HepG2 (cell line): ENCODE measurements at regions not wholly inside any gene's neighbourhood (a gene's known extent, or its start where the extent isn't known, plus 50 kb on each side); places are given as distances from the start of the nearest gene placed in this dataset.

Source experiments
- ATAC-seq: fragments of 200-7000 bp; cut with Tn5 transposase; 3 replicates; pipeline ENCODE4 v1.9.1; 2020; ENCODE audit warnings: mild to moderate bottlenecking, moderate library complexity
- BruUV-seq: library from RNA; stranded (reverse); fragments of 400-500 nt; replicated peaks from 2 replicates; lab custom pipeline; 2021; lab: Mats Ljungman, UMichigan
- CTCF ChIA-PET: fragments of 300-600 bp; formaldehyde crosslinking; extraction: SDS; loops from one replicate; lab custom pipeline; 2021; ENCODE audit warnings: low total read pairs, inconsistent platforms, low intra/inter-chr PET ratio; lab: Yijun Ruan, JAX
- POLR2A ChIA-PET: fragments of 350-600 bp; sonication (Branson Sonifier 250); formaldehyde crosslinking; loops from one replicate; lab custom pipeline; 2020; ENCODE audit warnings: antibody characterized with exemption, inconsistent platforms; lab: Yijun Ruan, JAX
- DNase-seq: peaks from one replicate; pipeline ENCODE4 v3.0.0-alpha.2; 2015; ENCODE audit warnings: low spot score
- FAIRE-seq: peaks from 3 replicates; lab custom pipeline; 2011; peaks lifted over from hg19 to GRCh38; lab: Jason Lieb, UNC
- H2AFZ ChIP-seq: one replicate; pipeline ENCODE4 v1.6.1; 2011; ENCODE audit warnings: low read length, inconsistent platforms
- H3K27ac ChIP-seq: fragments of 300-600 bp; 3 replicates; pipeline ENCODE4 v1.8.0; 2011; ENCODE audit warnings: mixed run types, mild to moderate bottlenecking, mixed read lengths, low read length, inconsistent platforms; ENCODE audit not compliant: insufficient read depth; ENCODE audit errors: extremely low read length
- H3K27me3 ChIP-seq, 2 experiments: fragments of 200-600 bp in 1 of 2; 2 replicates in 1 of 2; 3 replicates in 1 of 2; pipeline versions ENCODE4 v1.6.0 to v1.8.0; 2011; ENCODE audit warnings: low read length in 2 of 2, mild to moderate bottlenecking in 2 of 2, moderate library complexity in 2 of 2, inconsistent platforms in 1 of 2; ENCODE audit not compliant: insufficient read depth in 2 of 2, control insufficient read depth in 1 of 2
- H3K36me3 ChIP-seq, 2 experiments: fragments of 200-600 bp in 1 of 2; replicated peaks in 1 of 2; 2 replicates in 1 of 2; 3 replicates in 1 of 2; pipeline versions ENCODE4 v1.5.1 to v1.8.0; 2011; ENCODE audit warnings: low read length in 2 of 2, inconsistent platforms in 1 of 2; ENCODE audit not compliant: insufficient read depth in 2 of 2, control insufficient read depth in 1 of 2
- H3K4me1 ChIP-seq: 2 replicates; pipeline ENCODE4 v1.5.1; 2012; ENCODE audit warnings: low read length, inconsistent platforms; ENCODE audit not compliant: insufficient read depth
- H3K4me2 ChIP-seq: 2 replicates; pipeline ENCODE4 v1.6.0; 2011; ENCODE audit warnings: low read depth, low read length, inconsistent platforms
- H3K4me3 ChIP-seq, 3 experiments: fragments of 200-600 bp in 1 of 3; sonication (generic), shearing (Covaris generic) in 1 of 3; replicated peaks in 1 of 3; 2 replicates each; pipeline ENCODE4 v1.5.1; 2011 to 2016; ENCODE audit warnings: low read length in 3 of 3, inconsistent platforms in 2 of 3, low read depth in 2 of 3, mild to moderate bottlenecking in 2 of 3, control low read depth in 1 of 3, mixed read lengths in 1 of 3; ENCODE audit not compliant: insufficient read depth in 1 of 3
- H3K79me2 ChIP-seq: one replicate; pipeline ENCODE4 v1.6.1; 2011; ENCODE audit warnings: low read length, inconsistent platforms; ENCODE audit not compliant: insufficient read depth
- H3K9ac ChIP-seq: 2 replicates; pipeline ENCODE4 v1.6.0; 2011; ENCODE audit warnings: mild to moderate bottlenecking, low read depth, low read length, inconsistent platforms; ENCODE audit not compliant: insufficient read depth
- H3K9me3 ChIP-seq: 2 replicates; pipeline ENCODE4 v1.5.1; 2012; ENCODE audit warnings: mild to moderate bottlenecking, low read length
- H4K20me1 ChIP-seq: 2 replicates; pipeline ENCODE4 v1.6.0; 2011; ENCODE audit warnings: inconsistent platforms, mild to moderate bottlenecking, low read length, moderate library complexity; ENCODE audit not compliant: insufficient read depth
- ATF5 ChIP-seq: sonication (generic); formaldehyde crosslinking; IDR thresholded peaks from 2 replicates; pipeline ENCODE4 v1.4.0; 2020; ENCODE audit warnings: mild to moderate bottlenecking, low read depth, missing genetic modification reagents
- HNRNPK ChIP-seq: fragments of 200-400 bp; formaldehyde crosslinking; IDR thresholded peaks from 2 replicates; pipeline ENCODE4 v1.6.1; 2018; ENCODE audit warnings: low read length, low read depth, moderate library complexity, mild to moderate bottlenecking; ENCODE audit not compliant: poor library complexity, severe bottlenecking
- IRF2 ChIP-seq: IDR thresholded peaks from 2 replicates; pipeline ENCODE4 v1.6.1; 2018; ENCODE audit warnings: missing genetic modification reagents, missing compliant biosample characterization
- MAZ ChIP-seq, 2 experiments: sonication (generic) in 1 of 2; formaldehyde crosslinking in 1 of 2; IDR thresholded peaks; 2 replicates each; pipeline versions ENCODE4 v1.5.0 to v1.6.1; 2012 to 2020; ENCODE audit warnings: low read depth in 2 of 2, mild to moderate bottlenecking in 2 of 2, borderline replicate concordance in 1 of 2, improper control_type of control experiment in 1 of 2, low read length in 1 of 2, missing genetic modification reagents in 1 of 2, moderate library complexity in 1 of 2
- MXD1 ChIP-seq: sonication (generic); formaldehyde crosslinking; IDR thresholded peaks from 2 replicates; pipeline ENCODE4 v1.4.0; 2020; ENCODE audit warnings: mild to moderate bottlenecking, missing genetic modification reagents
- SKIL ChIP-seq: sonication (generic); formaldehyde crosslinking; IDR thresholded peaks from 2 replicates; pipeline ENCODE4 v1.8.0; 2022; ENCODE audit warnings: missing genetic modification reagents, mild to moderate bottlenecking, moderate library complexity, borderline replicate concordance
- SOX13 ChIP-seq, 3 experiments: fragments of 450-650 bp in 1 of 3; sonication (generic) in 1 of 3; formaldehyde crosslinking in 1 of 3; IDR thresholded peaks in 2 of 3; conservative IDR thresholded peaks in 1 of 3; 2 replicates each; pipeline versions ENCODE4 v1.5.0 to v1.6.1; 2016 to 2020; ENCODE audit warnings: antibody characterized with exemption in 1 of 3, mild to moderate bottlenecking in 1 of 3, missing compliant biosample characterization in 1 of 3, missing genetic modification reagents in 1 of 3, moderate library complexity in 1 of 3
- TFAP4 ChIP-seq: sonication (generic); IDR thresholded peaks from 2 replicates; pipeline ENCODE4 v1.6.1; 2016; ENCODE audit warnings: low read depth, borderline replicate concordance
- ZBTB3 ChIP-seq: sonication (generic); formaldehyde crosslinking; IDR thresholded peaks from 2 replicates; pipeline ENCODE4 v1.4.0; 2020; ENCODE audit warnings: low read depth, mild to moderate bottlenecking, moderate library complexity, missing genetic modification reagents, borderline replicate concordance
- ZNF253 ChIP-seq: sonication (generic); formaldehyde crosslinking; IDR thresholded peaks from 2 replicates; pipeline ENCODE4 v1.8.0; 2022; ENCODE audit warnings: mild to moderate bottlenecking, missing genetic modification reagents, borderline replicate concordance
- ZNF773 ChIP-seq: sonication (generic); formaldehyde crosslinking; IDR thresholded peaks from 2 replicates; pipeline ENCODE4 v1.4.0; 2020; ENCODE audit warnings: missing genetic modification reagents, borderline replicate concordance
- ZSCAN22 ChIP-seq: sonication (generic); formaldehyde crosslinking; IDR thresholded peaks from 2 replicates; pipeline ENCODE4 v1.4.0; 2020; ENCODE audit warnings: mild to moderate bottlenecking, missing genetic modification reagents
- WGBS: methylation state at CpG from one replicate; pipeline ENCODE4 v1.1.6; 2017; ENCODE audit warnings: low lambda C conversion rate; 5-methylcytosine and 5-hydroxymethylcytosine counted together
- in situ Hi-C: cut with HindIII; loops from 2 replicates; pipeline ENCODE4 v1.10.0; 2017; ENCODE audit warnings: low pct_unique_long_range_greater_than_20kb; ENCODE audit not compliant: extremely low pct_ligation_motif_present
- intact Hi-C: fragments of 100-400 bp; cut with micrococcal nuclease; formaldehyde crosslinking; loops from one replicate; pipeline ENCODE4 v1.10.0; 2022; ENCODE audit not compliant: unreplicated experiment
- TF ChIP-seq, protein P1 (sequence below): sonication (generic); formaldehyde crosslinking; IDR thresholded peaks from 2 replicates; pipeline ENCODE4 v1.4.0; 2020; ENCODE audit warnings: missing genetic modification reagents
- TF ChIP-seq, protein P2 (sequence below): sonication (generic); formaldehyde crosslinking; IDR thresholded peaks from 2 replicates; pipeline ENCODE4 v1.4.0; 2020; ENCODE audit warnings: mild to moderate bottlenecking, missing genetic modification reagents

GRCh38 chr3:40768536-40768935 is 243.8 kb downstream of the ZNF621 start:
- in situ Hi-C loops = no loop called here

More at GRCh38 chr3:40768536-40768935, 243.8 kb downstream of the ZNF621 start:
- Histone ChIP-seq H3K27ac (no peak overlapping the region), H3K36me3 (no peaks in the 10 kb centered on the region), H3K9ac (no peak overlapping the region), H3K4me2 (no peak overlapping the region), H3K79me2 (no peaks in the 10 kb centered on the region), H2AFZ (no peak overlapping the region), H3K4me3 (no peak overlapping the region), H3K9me3 (no peaks in the 10 kb centered on the region), H3K4me1 (peaks cover 10% of the 10 kb centered on the region; the same call in 1 of the 2 replicates), H3K27me3 (no peaks in the 10 kb centered on the region), H4K20me1 (no peaks in the 10 kb centered on the region)
- TF ChIP-seq MXD1 (no peak), SOX13 (IDR thresholded peaks at IDR 0.05) (no peak), SOX13 (CRISPR knock-in tag; conservative IDR thresholded peaks at IDR 0.05 in 1 of 2, IDR thresholded peaks at IDR 0.05 in 1 of 2) (no peak), ATF5 (CRISPR knock-in tag) (no peak), ZSCAN22 (CRISPR knock-in tag) (no peak), MAZ (IDR thresholded peaks at IDR 0.05; ENCODE audit: borderline replicate concordance, low read depth, low read length) (no peak), MAZ (CRISPR knock-in tag; IDR thresholded peaks at IDR 0.05; ENCODE audit: low read depth) (no peak), SKIL (CRISPR knock-in tag) (no peak), ZNF253 (no peak), ZBTB3 (CRISPR knock-in tag) (no peak), ZNF773 (no peak), TFAP4 (no peak), HNRNPK (no peak), IRF2 (no peak)
- TF ChIP-seq, protein P1, sequence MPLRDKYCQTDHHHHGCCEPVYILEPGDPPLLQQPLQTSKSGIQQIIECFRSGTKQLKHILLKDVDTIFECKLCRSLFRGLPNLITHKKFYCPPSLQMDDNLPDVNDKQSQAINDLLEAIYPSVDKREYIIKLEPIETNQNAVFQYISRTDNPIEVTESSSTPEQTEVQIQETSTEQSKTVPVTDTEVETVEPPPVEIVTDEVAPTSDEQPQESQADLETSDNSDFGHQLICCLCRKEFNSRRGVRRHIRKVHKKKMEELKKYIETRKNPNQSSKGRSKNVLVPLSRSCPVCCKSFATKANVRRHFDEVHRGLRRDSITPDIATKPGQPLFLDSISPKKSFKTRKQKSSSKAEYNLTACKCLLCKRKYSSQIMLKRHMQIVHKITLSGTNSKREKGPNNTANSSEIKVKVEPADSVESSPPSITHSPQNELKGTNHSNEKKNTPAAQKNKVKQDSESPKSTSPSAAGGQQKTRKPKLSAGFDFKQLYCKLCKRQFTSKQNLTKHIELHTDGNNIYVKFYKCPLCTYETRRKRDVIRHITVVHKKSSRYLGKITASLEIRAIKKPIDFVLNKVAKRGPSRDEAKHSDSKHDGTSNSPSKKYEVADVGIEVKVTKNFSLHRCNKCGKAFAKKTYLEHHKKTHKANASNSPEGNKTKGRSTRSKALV (CRISPR knock-in tag) = no peak
- TF ChIP-seq, protein P2, sequence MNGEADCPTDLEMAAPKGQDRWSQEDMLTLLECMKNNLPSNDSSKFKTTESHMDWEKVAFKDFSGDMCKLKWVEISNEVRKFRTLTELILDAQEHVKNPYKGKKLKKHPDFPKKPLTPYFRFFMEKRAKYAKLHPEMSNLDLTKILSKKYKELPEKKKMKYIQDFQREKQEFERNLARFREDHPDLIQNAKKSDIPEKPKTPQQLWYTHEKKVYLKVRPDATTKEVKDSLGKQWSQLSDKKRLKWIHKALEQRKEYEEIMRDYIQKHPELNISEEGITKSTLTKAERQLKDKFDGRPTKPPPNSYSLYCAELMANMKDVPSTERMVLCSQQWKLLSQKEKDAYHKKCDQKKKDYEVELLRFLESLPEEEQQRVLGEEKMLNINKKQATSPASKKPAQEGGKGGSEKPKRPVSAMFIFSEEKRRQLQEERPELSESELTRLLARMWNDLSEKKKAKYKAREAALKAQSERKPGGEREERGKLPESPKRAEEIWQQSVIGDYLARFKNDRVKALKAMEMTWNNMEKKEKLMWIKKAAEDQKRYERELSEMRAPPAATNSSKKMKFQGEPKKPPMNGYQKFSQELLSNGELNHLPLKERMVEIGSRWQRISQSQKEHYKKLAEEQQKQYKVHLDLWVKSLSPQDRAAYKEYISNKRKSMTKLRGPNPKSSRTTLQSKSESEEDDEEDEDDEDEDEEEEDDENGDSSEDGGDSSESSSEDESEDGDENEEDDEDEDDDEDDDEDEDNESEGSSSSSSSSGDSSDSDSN (CRISPR knock-in tag) = no peak
- ChIA-PET CTCF (no interaction called here), POLR2A (no interaction called here)
- ATAC-seq (no peak), DNase-seq (no peak), FAIRE-seq (no peak)
- no TSS peak for BruUV-seq
- intact Hi-C loops = no loop called here
- WGBS = no CpG with 5 or more reads among the region's 1 CpG
